Gastroesophageal sphincter (tissue), 3 donors: ENCODE measurements at regions not wholly inside any gene's neighbourhood (a gene's known extent, or its start where the extent isn't known, plus 50 kb on each side); places are given as distances from the start of the nearest gene placed in this dataset.

Source experiments
- POLR2A ChIP-seq, 2 donors: fragments of 450-650 bp; IDR thresholded peaks; one replicate each; pipeline ENCODE4 v1.6.1; 2017; ENCODE audit warnings: antibody characterized with exemption in 2 of 2, mild to moderate bottlenecking in 2 of 2, moderate library complexity in 1 of 2
- POLR2AphosphoS5 ChIP-seq: sonication (generic); formaldehyde crosslinking; IDR thresholded peaks from one replicate; pipeline ENCODE4 v1.6.1; 2017; ENCODE audit warnings: antibody characterized with exemption
- TF ChIP-seq, protein P1 (sequence below), 4 experiments: fragments of 200-600 bp in 2 of 4; fragments of 450-650 bp in 2 of 4; sonication (generic) in 1 of 4; IDR thresholded peaks; one replicate each; pipeline ENCODE4 v1.5.1; 2017 to 2019; ENCODE audit warnings: antibody characterized with exemption in 4 of 4, mild to moderate bottlenecking in 2 of 4, moderate library complexity in 2 of 4

DNA sequence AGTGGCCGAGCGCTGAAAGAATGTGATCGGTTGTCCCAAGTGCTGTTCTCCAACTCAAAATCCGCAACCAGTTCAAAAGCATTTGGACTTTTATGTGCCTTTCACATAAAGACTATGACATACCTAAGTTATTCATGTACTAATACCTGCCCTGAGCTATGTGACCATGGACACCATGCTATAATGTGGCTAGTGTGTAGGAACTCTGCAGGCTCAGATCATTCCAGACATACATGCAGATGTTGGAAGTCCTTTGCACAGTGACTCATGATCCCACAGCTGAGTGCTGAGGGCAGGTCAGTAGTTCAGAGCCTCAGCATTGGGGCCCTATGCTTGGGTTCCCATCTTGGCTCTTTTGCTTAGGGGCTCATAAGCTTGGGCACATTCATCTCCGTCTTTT, 95.4 kb downstream of the IGLL1 start:
- no peak for TF ChIP-seq POLR2A (IDR thresholded peaks at IDR 0.05)
- TF ChIP-seq, protein P1, sequence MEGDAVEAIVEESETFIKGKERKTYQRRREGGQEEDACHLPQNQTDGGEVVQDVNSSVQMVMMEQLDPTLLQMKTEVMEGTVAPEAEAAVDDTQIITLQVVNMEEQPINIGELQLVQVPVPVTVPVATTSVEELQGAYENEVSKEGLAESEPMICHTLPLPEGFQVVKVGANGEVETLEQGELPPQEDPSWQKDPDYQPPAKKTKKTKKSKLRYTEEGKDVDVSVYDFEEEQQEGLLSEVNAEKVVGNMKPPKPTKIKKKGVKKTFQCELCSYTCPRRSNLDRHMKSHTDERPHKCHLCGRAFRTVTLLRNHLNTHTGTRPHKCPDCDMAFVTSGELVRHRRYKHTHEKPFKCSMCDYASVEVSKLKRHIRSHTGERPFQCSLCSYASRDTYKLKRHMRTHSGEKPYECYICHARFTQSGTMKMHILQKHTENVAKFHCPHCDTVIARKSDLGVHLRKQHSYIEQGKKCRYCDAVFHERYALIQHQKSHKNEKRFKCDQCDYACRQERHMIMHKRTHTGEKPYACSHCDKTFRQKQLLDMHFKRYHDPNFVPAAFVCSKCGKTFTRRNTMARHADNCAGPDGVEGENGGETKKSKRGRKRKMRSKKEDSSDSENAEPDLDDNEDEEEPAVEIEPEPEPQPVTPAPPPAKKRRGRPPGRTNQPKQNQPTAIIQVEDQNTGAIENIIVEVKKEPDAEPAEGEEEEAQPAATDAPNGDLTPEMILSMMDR (IDR thresholded peaks at IDR 0.05) = no peak
- TF ChIP-seq POLR2AphosphoS5 = no peak
